ENCODE measurements at regions not wholly inside any gene's neighbourhood (a gene's known extent, or its start where the extent isn't known, plus 50 kb on each side); places are given as distances from the start of the nearest gene placed in this dataset.

- intact Hi-C loops (cut with DNase I, micrococcal nuclease), result no loop called here
- no peak for ATAC-seq
These were observed 531.9 kb downstream of the GRIN2A start for GRCh38 chr16:9650284-9650683.

GRCh38 chr16:9655051-9655450, 527.2 kb downstream of the GRIN2A start:
- ATAC-seq (no peak), DNase-seq (no peak)
- Histone ChIP-seq H3K4me1 (ENCODE audit: low read depth) (no peaks in the 10 kb centered on the region), H3K9me3 (no peaks in the 10 kb centered on the region), H3K36me3 (ENCODE audit: low read depth) (no peaks in the 10 kb centered on the region), H3K4me3 (no peak overlapping the region)
- TF ChIP-seq CTCF (IDR thresholded peaks at IDR 0.05), result no peak
- intact Hi-C loops (cut with DNase I, micrococcal nuclease), result no loop called here

More at GRCh38 chr16:9650284-9650683, 531.9 kb downstream of the GRIN2A start:
- H3K4me3 ChIP-seq, result no peak overlapping the region
- DNase-seq, result no peak
- peaks cover 3% of the 10 kb centered on the region for H3K4me1 ChIP-seq (ENCODE audit: low read depth)
- no peaks in the 10 kb centered on the region for H3K9me3 ChIP-seq
- TF ChIP-seq CTCF (IDR thresholded peaks at IDR 0.05), result no peak
- no peaks in the 10 kb centered on the region for H3K36me3 ChIP-seq (ENCODE audit: low read depth)

GRCh38 chr16:9657641-9658040, 524.6 kb downstream of the GRIN2A start:
- ATAC-seq (no peak), DNase-seq (no peak)
- no peaks in the 10 kb centered on the region for H3K36me3 ChIP-seq (ENCODE audit: low read depth)
- H3K4me1 ChIP-seq (ENCODE audit: low read depth), result no peaks in the 10 kb centered on the region
- no peaks in the 10 kb centered on the region for H3K9me3 ChIP-seq
- intact Hi-C loops (cut with DNase I, micrococcal nuclease), result no loop called here
- H3K4me3 ChIP-seq, result no peak overlapping the region
- TF ChIP-seq CTCF (IDR thresholded peaks at IDR 0.05), result no peak

- H3K36me3 ChIP-seq (ENCODE audit: low read depth), result no peaks in the 10 kb centered on the region
- no peaks in the 10 kb centered on the region for H3K9me3 ChIP-seq
- intact Hi-C loops (cut with DNase I, micrococcal nuclease), result no loop called here
- ATAC-seq (no peak), DNase-seq (no peak)
- TF ChIP-seq CTCF (IDR thresholded peaks at IDR 0.05), result no peak
- no peak overlapping the region for H3K4me3 ChIP-seq
- H3K4me1 ChIP-seq (ENCODE audit: low read depth), result no peaks in the 10 kb centered on the region
These were observed 524.1 kb downstream of the GRIN2A start for GRCh38 chr16:9658164-9658563.

GRCh38 chr16:9658586-9658985, 523.6 kb downstream of the GRIN2A start:
- Histone ChIP-seq H3K9me3 (no peaks in the 10 kb centered on the region), H3K36me3 (ENCODE audit: low read depth) (no peaks in the 10 kb centered on the region), H3K4me3 (no peak overlapping the region), H3K4me1 (ENCODE audit: low read depth) (no peaks in the 10 kb centered on the region)
- no peak for ATAC-seq
- TF ChIP-seq CTCF (IDR thresholded peaks at IDR 0.05), result no peak
- DNase-seq, result no peak
- intact Hi-C loops (cut with DNase I, micrococcal nuclease), result no loop called here

- TF ChIP-seq CTCF (IDR thresholded peaks at IDR 0.05), result no peak
- no peak for DNase-seq
- H3K4me3 ChIP-seq, result no peak overlapping the region
- intact Hi-C loops (cut with DNase I, micrococcal nuclease), result no loop called here
- H3K9me3 ChIP-seq, result no peaks in the 10 kb centered on the region
- H3K4me1 ChIP-seq (ENCODE audit: low read depth), result peaks cover 2% of the 10 kb centered on the region
- no peaks in the 10 kb centered on the region for H3K36me3 ChIP-seq (ENCODE audit: low read depth)
- peak; percentile 6 for ATAC-seq
These were observed 521.3 kb downstream of the GRIN2A start for GRCh38 chr16:9660898-9661297.

Measured in mucosa of descending colon (tissue), 3 donors.